SU-DHL-6 (cell line): ENCODE measurements at regions not wholly inside any gene's neighbourhood (a gene's known extent, or its start where the extent isn't known, plus 50 kb on each side); places are given as distances from the start of the nearest gene placed in this dataset.

ENCODE experiments used
- CTCF ChIP-seq: fragments of 200-600 bp; sonication (generic); IDR thresholded peaks from one replicate; pipeline ENCODE4 v1.5.1; 2017; ENCODE audit warnings: antibody characterized with exemption, mild to moderate bottlenecking, low read length, moderate library complexity; ENCODE audit not compliant: insufficient read depth, poor library complexity, severe bottlenecking
- EZH2phosphoT487 ChIP-seq: fragments of 200-600 bp; sonication (generic), shearing (Covaris generic); conservative IDR thresholded peaks from 2 replicates; pipeline ENCODE4 v1.6.1; 2018; ENCODE audit warnings: mild to moderate bottlenecking, antibody characterized with exemption, low read length, moderate library complexity, mixed read lengths

GRCh38 chr3:153617463-153617862, 455.4 kb downstream of the RAP2B start:
- TF ChIP-seq CTCF (no peak), EZH2phosphoT487 (no peak)
